CD4-positive, alpha-beta T cell treated with Interleukin-17A for 4 hours (primary cell): ENCODE measurements at regions not wholly inside any gene's neighbourhood (a gene's known extent, or its start where the extent isn't known, plus 50 kb on each side); places are given as distances from the start of the nearest gene placed in this dataset.

Source experiments
- DNase-seq: peaks from one replicate; pipeline ENCODE4 v3.0.0-alpha.2; 2020; ENCODE audit warnings: mixed read lengths

DNA sequence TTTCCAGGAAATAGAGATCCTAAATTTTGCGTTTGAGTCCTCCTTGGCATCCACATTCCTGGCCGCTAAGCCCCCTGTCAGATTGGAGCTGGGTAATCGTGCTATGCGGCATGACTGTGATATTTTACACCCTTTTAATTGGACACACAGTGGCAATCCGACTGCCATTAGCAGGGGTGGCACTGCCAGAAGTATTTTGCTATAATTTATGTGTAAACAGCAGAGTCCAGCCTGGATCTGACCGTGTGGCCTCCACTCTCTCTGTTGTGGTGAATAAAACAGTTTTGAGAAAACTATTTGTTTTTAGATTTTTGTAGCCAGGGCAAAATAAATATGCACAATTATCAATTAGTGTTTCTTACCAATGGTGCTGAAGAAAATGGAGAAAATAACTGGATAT lies 281.0 kb upstream of the IRX2 start:
- DNase-seq, result no peak

DNA sequence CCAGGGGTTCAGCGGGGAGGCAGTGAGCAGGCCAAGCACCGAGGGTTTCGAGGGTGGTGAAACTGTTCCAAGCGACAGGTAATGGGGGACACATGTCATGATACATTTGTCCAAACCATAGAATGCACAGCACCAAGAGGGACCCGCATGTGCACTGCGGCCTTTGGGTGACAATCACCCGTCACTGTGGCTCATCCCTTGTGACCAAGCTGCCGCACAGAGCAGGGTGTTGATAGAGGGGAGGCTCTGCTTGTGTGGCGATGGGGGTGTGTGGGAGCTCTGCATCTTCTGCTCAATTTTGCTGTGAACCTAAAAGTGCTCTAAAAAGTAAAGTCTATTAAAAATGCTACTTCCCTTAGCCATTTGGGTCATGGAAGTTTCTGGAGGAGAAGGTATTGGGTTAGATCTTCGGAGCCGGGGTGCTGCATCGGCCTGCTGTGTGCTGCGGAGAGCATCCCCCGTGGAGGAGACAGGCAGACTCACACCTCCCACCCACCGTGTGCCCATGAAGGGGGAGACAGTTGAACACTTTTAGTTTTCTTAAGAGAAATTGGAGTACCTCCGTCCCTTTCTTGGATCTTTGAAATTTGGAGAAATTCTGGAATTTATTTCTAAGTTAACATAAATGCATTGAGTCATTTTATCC lies 280.4 kb upstream of the IRX2 start:
- DNase-seq, result no peak

DNA sequence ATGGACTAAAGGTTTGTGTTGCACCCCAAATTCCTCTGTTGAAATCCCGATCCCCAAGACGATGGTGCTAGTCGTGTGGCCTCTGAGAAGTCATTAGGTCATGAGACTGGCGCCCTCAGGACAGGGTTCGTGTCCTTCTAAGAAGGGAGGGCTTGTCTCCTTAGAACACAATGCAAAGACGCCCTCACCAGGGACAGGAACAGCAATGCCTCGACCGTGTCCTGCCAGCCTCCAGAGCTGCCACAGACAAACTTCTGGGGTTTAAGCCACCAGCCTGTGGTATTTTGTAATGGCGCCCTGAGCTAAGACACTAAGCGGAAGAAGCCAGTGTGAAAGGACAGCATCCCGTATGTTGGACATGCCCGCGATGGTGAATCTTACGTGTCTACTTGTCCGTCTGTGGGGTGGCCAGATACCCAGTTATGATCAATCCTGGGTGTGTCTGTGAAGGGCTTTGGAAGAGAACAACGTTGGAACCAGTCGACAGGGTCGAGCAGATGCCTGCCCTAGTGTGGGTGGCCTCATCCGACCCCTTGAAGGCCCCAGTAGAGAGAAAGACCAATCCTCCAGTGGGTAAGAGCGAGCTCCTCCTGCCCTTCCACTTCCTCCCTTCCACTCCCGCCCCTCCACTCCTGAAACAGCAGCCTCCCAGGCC lies 279.2 kb upstream of the IRX2 start:
- DNase-seq, result no peak

DNA sequence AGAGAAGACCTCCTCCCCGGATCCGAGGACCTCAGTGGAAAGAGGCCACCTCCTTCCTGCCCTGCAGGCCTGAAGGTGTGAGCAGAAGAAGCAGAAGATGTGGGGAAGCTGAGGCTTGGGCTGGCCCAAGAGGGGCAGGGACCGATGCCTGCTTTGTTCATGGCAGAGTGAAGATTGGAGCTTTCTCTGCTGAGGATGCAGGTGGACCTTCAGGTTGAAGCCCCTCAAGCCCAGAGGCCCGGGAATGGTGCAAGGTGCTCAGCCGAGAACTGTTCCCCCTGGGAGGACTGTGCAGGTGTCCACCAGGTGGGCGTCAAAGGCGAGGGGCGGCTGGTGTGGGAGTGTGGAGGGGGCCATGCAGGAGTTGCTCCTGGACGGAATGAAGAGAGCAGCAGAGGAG lies 277.9 kb upstream of the IRX2 start:
- DNase-seq, result no peak

DNA sequence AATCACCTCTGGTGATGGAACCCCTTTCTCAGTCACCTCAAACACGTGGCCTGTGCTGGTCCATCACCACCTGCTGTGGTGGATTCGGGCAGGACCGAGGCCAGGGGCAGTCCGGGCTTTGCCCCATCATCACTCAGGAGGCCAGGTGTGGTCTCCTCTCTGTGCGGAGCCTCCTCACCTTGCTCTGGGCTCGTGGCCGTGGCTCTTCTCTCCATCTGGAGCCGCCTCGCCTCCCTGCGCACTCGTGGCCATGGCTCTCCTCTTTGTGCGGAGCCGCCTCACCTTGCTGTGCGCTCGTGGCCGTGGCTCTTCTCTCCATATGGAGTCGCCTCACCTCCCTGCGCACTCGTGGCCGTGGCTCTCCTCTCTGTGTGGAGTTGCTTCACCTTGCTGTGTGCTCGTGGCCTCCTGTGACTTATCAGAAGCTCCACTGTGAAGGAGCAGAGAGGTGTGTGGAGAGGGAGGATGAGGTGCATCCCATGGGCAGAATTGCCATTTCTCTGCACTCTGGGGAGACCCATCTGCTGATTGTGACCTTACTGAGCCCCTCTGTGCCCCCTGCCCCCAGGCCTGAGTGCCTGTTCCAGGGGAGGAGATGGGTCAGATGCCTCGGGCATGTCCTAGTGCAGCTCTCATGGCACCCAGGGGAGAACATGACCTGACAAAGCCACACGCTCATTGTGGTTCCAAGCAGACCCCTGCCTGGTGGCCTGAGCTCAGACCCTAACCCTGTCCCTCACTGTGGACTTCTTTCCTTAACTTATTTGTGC lies 276.6 kb upstream of the IRX2 start:
- no peak for DNase-seq

DNA sequence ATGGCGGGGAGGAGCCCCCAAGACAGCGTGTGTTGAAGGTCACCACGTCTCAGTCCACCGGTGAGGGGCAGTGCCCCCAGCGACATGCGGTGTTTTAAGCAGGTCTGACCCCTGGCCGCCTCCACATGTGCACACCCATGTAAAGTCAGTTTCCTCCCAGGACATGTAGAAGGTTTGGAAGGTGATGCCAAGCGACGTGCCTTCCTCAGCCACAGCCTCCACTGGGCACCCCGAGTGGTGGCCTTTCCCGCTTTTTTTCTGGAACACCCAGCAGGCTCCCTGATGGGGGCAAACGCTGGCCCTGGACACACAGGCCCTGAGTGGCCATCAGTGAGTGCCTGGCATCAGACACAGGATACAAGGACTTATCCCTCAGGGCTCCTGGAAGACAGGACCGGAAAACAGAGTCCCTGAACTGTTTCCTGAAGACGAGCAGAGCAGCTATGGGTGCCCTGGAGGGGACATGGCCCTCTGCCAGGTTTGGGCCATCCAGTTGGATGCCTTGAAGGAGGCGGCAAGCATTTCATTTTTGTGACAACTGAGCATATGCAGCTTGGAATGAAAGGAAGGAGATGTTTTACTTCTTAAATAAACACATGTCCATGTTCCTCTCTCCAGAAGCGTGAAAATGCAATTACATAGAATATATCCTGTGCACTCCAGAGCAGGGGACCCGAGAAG lies 275.8 kb upstream of the IRX2 start:
- DNase-seq, result no peak

DNA sequence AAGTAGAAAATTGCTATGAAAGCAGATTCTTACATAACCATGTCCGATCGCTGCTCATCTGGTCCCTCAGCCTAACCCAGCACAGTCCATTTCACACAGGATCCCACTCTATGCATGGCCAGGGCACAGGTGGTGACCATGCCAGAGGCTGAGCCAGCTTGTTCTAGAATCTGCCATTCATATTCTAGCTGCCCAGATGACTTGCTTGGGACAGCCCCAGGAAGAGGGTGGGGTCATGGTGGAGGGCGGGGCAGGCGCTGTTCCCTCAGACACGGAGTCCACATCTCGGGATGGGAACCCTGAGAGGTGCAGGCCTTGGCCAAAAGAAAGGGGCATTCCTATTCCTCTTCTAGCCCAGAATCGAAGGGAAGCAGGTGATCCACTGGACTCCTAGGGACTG lies 275.2 kb upstream of the IRX2 start:
- no peak for DNase-seq

DNA sequence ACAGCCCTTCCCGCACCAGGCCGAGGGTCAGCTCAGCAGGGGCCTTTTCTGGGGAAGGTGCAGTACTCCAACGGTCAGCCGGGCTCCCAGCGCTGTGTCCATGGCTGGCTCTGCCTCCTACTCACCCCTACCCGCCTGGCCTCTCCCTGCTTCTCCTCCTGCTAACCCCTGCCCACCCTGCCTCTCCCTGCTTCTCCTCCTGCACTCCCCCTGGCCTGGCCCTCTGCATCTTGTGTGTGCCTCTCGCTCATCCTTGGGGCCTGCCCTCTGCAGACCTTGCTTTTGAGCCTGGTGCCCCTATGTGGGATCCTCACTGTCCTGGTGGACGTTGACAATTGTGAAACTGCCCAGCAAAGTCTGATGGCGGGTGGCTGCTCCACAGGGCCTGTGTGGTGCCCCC lies 274.6 kb upstream of the IRX2 start:
- DNase-seq, result no peak

DNA sequence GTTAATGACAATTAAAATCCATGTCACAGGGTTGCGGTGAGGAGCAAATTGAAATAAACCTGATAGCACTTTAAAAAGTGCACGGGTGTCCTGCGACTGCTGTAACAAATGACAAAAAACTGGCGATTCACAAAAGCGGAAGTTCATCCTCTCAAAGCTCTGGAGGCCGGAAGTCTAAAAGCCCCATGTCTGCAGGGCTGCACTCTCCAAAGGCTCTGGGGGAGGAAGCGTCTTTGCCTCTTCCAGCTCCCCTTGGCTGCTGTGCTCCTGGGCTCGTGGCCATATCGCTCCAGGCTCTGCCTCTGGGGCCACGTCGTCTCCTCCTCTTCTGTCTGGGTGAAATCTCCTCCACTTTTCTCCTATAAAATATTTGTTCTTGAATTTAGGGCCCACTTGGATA lies 273.9 kb upstream of the IRX2 start:
- DNase-seq, result no peak

DNA sequence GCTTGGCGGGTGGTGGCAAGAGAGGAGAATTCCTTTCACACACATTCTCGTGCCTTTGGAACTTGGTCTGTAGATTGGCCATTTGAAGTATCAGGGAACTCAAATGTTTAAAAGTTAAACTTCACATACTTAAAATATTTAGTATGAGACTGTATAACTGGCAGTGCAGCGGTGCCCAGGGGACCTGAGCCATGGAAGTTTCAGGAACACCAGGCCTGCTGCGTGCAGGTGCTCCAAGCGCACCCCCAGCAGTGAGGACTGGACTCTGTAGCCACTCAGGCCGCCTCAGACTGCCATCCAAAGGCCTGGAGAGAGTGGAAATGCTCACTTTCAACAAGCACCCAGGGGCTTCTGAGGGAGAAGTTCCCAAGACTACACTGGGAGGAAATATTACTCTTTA lies 273.5 kb upstream of the IRX2 start:
- DNase-seq, result no peak

DNA sequence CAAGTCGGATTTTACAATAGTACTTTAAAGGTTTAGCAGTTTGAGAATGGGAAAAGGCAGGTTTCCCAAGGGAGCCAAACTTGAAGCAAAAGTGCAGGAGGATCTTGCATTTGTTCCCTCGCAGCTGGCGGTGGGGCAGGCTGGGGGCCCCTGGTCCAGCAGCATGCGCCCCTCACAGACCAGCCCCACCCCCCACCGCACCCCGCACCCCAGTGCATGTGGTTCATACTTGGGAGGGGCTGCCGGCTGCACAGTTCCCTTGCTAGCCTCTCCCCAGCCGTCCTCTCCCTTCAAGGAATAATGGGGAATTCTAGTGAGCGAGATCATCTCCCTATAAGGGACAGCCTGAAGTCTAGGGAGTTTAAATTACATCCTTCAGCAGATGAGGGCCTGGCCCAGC lies 273.1 kb upstream of the IRX2 start:
- no peak for DNase-seq

DNA sequence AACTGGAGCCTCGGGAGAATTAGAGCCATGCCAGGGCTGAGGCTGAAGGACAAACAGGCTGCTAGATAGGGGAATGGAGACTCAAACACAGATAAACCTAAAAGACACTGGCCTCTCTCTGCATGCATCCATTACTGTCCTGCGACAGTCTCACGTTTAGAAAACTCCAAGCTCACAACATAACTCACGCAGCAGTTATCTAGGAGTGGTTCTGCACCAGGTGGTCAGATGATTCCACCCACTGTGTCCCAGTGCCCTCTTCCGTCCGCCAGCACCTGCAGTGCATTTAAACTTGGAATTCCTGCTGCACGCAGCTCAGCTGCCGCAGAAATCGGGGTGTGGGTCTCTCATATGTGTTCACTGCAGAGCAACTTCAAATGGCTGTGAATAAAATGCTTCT lies 272.6 kb upstream of the IRX2 start:
- no peak for DNase-seq

DNA sequence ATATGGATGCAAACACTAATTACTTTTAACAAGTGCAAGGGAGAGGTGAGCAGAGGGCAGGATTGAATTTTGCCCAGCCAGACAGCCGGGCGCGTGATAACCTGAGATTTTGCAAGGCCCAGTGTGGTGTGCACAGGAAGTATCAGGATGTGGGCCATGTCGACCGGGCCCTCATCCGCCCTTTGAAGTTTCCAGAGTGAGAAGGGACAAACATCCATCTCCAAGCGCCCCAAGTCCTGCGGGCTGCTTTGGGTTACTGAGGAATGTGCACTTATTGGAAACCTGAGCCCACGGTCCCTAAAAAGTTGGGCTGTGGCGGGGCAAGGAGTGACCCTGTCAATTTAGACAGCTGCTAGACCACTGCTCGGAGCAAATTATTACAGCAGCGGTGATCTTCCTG lies 272.2 kb upstream of the IRX2 start:
- no peak for DNase-seq

DNA sequence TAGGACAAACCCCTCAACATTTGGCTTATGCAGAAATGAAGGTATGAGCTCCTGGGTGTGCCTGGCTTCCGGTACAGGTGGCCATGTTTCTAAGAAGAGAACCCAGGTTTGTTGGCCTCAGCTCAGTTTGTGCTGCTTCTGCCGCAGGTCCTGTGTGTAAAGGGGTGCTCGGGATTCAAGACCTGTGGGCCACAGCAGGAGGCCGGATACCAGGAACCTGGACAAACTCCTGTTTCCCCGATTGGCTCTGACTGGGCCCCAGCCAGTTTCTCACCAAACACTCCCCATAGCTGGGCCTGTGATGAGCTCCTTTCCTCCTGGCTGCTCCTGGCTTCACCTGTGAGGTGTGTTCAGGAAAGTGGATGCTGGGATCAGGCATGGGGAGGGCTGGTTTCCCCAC lies 271.2 kb upstream of the IRX2 start:
- DNase-seq, result no peak

DNA sequence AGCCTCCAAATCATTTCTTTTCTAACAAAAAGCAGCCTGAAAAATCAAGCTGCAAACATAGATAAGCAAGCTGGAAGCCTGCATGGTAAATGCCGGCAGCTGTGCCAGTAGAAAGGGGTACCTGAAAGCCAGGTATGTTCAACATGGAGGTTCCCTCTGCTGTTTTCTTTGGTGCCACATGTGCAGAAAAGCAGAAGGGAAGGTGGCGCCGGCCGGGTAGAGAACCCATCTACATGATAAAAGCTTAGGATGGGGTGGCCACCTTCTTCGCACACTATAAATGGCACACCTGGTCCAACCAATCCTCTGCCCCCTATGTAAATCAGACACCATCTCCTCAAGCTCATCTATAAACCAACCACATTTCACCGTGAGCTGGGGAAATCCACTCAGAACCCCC lies 268.9 kb upstream of the IRX2 start:
- DNase-seq, result no peak

DNA sequence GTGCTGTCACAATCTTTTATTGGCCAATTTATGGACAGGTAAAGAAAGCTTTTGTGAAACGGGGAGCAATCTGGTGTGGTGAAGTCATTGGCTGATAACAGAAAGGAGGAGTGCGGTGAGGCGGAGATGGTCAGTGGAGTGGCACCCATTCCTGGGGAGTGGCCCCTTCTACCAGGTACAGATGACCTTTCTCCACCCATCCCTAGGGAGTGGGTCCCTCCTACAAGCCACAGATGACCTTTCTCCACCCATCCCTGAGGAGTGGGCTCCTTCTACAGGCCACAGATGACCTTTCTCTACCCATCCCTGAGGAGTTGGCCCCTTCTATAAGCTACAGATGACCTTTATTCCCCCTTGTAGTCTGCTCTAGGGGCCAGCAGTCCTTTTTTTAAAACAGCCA lies 267.6 kb upstream of the IRX2 start:
- DNase-seq, result no peak

DNA sequence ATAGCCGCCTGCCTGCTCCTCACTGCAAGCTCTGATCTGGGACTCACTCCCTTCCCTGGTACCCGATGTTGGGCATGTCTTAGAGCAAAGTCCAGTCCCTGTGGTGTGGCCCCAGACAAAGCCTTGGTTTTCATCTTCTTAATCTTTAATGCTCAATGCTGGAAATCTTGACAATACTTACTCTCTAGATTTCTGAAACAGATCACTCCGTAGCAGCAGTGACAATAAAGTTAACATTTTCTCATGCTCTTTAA lies 260.2 kb upstream of the IRX2 start:
- DNase-seq, result no peak

DNA sequence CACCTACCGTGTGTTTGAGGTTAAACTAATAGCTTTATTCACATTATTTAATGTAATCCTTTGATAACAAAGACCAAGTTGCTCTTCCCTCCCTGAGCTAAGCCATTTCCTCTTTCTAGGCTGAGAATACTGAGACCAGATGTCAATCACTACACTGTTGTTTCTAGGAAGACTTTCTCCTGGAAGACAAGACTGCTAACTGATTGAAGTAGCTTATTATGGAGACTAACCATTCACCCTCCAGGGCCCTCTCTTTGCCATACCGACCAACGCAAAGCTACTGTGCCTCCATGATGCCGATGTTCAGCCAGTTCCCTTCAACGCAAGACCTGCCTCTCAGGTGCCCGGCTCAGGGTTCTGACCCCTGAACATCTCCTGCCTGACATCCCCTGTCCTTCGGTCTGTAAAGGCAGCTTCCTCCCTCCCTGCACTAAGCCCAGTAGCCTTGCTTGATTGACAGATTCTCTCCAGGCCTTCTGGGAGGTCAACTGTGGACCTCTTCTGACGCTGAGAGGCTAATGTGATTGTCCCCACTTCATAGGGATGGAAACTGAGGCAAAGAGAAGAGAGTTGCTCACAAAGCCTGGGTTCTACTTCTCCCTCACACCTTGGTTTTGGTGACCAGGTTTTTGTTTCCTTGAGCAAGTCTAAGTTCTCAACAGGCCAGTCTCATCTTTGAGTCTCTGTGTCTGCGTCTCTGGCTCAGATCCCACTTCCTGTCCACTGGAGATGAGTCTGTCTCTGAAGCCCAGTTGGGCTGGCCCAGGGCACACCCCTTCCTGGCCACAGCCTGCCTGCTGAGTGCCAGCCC lies 259.7 kb upstream of the IRX2 start:
- DNase-seq, result no peak

DNA sequence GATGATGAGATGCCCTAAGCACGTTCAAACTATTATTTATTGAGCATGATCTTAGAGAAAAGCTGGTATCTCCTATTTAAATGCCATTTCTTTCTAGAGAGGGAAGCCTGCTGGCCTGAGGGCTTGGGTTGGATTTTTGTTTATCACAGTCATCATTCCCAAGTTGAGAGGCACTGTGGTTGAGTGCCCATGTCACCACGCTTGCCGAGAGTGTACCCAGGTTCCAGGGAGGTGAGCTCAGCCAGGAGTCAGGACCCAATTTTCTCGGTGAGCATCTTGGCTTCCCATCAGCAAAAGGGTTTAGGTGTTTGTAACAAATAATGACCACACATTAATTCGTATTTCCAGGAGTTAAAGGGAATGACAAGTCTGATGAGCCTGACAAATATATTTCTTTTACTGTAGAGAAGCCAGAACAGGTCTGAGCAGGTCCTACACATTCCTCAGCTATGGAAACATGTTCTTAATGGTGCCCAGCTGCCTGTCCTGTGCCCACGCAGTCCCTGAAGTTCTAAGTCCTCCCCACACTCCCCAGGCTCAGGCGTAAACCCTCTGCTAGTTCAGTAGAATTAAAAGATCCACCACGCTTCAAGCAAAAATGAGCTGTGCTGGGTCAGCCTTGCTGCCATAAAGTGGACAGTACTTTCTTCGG lies 258.9 kb upstream of the IRX2 start:
- DNase-seq, result no peak

DNA sequence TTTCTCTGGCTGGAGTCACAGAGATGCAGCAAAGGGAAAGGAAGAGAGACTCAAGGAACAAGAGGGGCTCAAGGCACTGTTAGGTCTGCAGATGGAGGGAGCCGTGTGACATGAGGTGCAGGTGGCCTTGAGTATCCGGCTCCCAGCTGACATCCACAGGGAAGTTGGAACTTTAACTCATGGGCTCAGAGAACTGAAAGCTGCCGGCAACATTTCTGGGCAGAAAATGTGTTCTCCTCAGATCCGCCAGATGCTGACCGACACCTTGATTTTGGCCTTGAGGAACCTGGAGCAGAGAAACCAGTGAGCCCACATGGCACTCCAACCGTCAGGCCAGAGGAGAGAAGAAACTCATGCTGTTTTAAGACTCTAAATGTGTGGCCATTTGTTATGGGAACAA lies 258.1 kb upstream of the IRX2 start:
- DNase-seq, result no peak

DNA sequence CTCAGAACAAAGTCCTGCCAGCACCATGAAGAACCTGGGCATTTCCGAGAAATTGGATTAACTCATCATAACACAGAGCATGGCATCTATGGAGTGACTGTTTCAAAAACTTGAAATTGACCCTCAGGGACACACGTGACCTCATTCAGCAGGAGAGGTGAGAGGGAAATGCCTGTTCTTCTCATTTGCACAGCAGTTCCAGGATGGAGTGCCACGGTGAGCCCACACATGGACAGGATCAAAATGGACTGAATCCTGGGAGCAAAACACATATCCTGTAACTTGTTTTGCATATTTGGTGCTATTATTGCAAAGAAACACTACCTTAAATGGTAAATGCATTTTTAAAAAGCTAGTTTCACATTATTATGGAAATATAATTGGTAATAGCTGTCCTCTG lies 256.1 kb upstream of the IRX2 start:
- no peak for DNase-seq

DNA sequence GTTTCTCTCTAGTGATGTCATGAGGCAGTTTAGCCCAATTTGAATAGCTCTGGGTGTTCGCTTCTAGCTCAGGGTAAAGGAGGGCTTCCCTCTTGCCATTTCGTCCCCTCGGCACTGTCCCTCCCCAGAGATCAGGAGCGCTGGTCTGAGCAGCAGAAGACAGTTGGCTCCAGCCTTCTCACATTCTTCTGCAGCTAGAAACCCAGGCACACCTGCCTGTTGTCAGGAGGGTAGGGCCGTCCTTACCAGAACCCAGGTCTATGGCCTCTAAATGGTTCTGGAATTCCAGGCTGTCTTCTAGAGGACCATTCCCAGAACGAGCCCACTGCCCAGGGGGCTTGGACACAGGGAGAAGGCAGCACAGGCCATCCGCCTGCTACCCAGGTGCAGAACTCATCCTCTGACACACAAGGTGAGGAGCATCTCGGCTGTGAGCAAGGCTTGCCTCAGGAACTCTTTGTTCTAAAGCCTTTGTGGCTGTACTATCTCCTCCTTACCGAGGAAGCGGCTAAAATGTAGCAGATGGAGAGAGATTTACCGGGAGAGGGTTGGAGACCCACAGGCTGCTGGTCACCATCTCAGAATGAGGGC lies 255.6 kb upstream of the IRX2 start:
- no peak for DNase-seq
